HCT116 (cell line): ENCODE measurements at regions not wholly inside any gene's neighbourhood (a gene's known extent, or its start where the extent isn't known, plus 50 kb on each side); places are given as distances from the start of the nearest gene placed in this dataset.

ENCODE experiments used
- ATAC-seq: fragments of 200-7000 bp; cut with Tn5 transposase; 2 replicates; pipeline ENCODE4 v1.9.1; 2020; ENCODE audit warnings: mild to moderate bottlenecking, moderate library complexity
- BruUV-seq: library from RNA; stranded (reverse); fragments of 400-500 nt; replicated peaks from 2 replicates; lab custom pipeline; 2021; lab: Mats Ljungman, UMichigan
- CTCF ChIA-PET: fragments of 300-600 bp; sonication (Branson Sonifier 250); formaldehyde crosslinking; loops from one replicate; lab custom pipeline; 2021; ENCODE audit warnings: antibody characterized with exemption; lab: Charles Lee
- POLR2A ChIA-PET: fragments of 300-600, 350-600 bp; sonication (Branson Sonifier 250); formaldehyde crosslinking; loops from one replicate; lab custom pipeline; 2021; ENCODE audit warnings: antibody characterized with exemption; lab: Charles Lee
- RAD21 ChIA-PET, 2 experiments: fragments of 300-600 bp; sonication (Branson Sonifier 250); formaldehyde crosslinking; loops; one replicate each; lab custom pipeline; 2023; ENCODE audit warnings: low total read pairs in 2 of 2; ENCODE audit not compliant: uncharacterized antibody in 2 of 2, unreplicated experiment in 2 of 2, low non-redundant PET in 1 of 2; lab: Charles Lee
- DNase-seq: peaks from one replicate; pipeline ENCODE4 v3.0.0-alpha.2; 2010; ENCODE audit warnings: low read depth, low spot score
- H2AFZ ChIP-seq: fragments of 200-600 bp; shearing (Covaris generic), sonication (generic); 2 replicates; pipeline ENCODE4 v1.6.1; 2017; ENCODE audit warnings: low read depth, mixed run types, mixed read lengths, antibody characterized with exemption, low read length; ENCODE audit not compliant: poor library complexity, severe bottlenecking
- H3K27ac ChIP-seq: 2 replicates; pipeline ENCODE4 v1.5.1; 2012; ENCODE audit warnings: low read depth, low read length
- H3K27me3 ChIP-seq: fragments of 200-600 bp; sonication (generic); 2 replicates; pipeline ENCODE4 v1.6.1; 2016; ENCODE audit warnings: mixed run types, low read length, mixed read lengths; ENCODE audit not compliant: insufficient read depth
- H3K36me3 ChIP-seq, 2 experiments: fragments of 200-500 bp in 1 of 2; fragments of 200-600 bp in 1 of 2; sonication (Bioruptor generic) in 1 of 2; sonication (generic) in 1 of 2; 2 replicates each; pipeline versions ENCODE4 v1.5.1 to v1.6.1; 2014 to 2016; ENCODE audit warnings: low read length in 2 of 2, inconsistent platforms in 1 of 2, mixed read lengths in 1 of 2, mixed run types in 1 of 2; ENCODE audit not compliant: insufficient read depth in 2 of 2, control insufficient read depth in 1 of 2
- H3K4me1 ChIP-seq, 2 experiments: fragments of 200-600 bp in 1 of 2; sonication (generic) in 1 of 2; 2 replicates each; pipeline versions ENCODE4 v1.5.1 to v1.6.1; 2012 to 2017; ENCODE audit warnings: low read length in 2 of 2, inconsistent platforms in 1 of 2, mild to moderate bottlenecking in 1 of 2, mixed read lengths in 1 of 2, mixed run types in 1 of 2, moderate library complexity in 1 of 2; ENCODE audit not compliant: insufficient read depth in 2 of 2, control insufficient read depth in 1 of 2
- H3K4me2 ChIP-seq: fragments of 200-600 bp; sonication (generic); 2 replicates; pipeline ENCODE4 v1.6.1; 2017; ENCODE audit warnings: mixed run types, low read length, mixed read lengths
- H3K4me3 ChIP-seq, 2 experiments: fragments of 200-600 bp in 1 of 2; sonication (generic) in 1 of 2; replicated peaks in 1 of 2; 2 replicates each; pipeline ENCODE4 v1.5.1; 2011 to 2016; ENCODE audit warnings: low read length in 2 of 2, control low read depth in 1 of 2, low read depth in 1 of 2, mild to moderate bottlenecking in 1 of 2, mixed read lengths in 1 of 2, mixed run types in 1 of 2
- H3K79me2 ChIP-seq: fragments of 200-600 bp; sonication (generic); 2 replicates; pipeline ENCODE4 v1.6.1; 2017; ENCODE audit warnings: mild to moderate bottlenecking, mixed run types, low read length, moderate library complexity, mixed read lengths; ENCODE audit not compliant: insufficient read depth
- H3K9ac ChIP-seq: fragments of 200-600 bp; sonication (generic); 2 replicates; pipeline ENCODE4 v1.6.1; 2016; ENCODE audit warnings: low read length, mixed read lengths
- H3K9me2 ChIP-seq: fragments of 200-600 bp; sonication (generic), shearing (Covaris generic); 2 replicates; pipeline ENCODE4 v1.6.1; 2017; ENCODE audit warnings: mixed run types, mild to moderate bottlenecking, moderate library complexity; ENCODE audit not compliant: insufficient read depth
- H3K9me3 ChIP-seq, 2 experiments: fragments of 200-500 bp in 1 of 2; fragments of 200-600 bp in 1 of 2; sonication (Bioruptor generic) in 1 of 2; sonication (generic) in 1 of 2; 2 replicates each; pipeline ENCODE4 v1.6.1; 2014 to 2017; ENCODE audit warnings: low read length in 2 of 2, mixed read lengths in 2 of 2, inconsistent platforms in 1 of 2, low read depth in 1 of 2, mild to moderate bottlenecking in 1 of 2, mixed run types in 1 of 2, moderate library complexity in 1 of 2; ENCODE audit not compliant: control insufficient read depth in 1 of 2, insufficient read depth in 1 of 2
- H4K20me1 ChIP-seq: fragments of 200-600 bp; sonication (generic), shearing (Covaris generic); 2 replicates; pipeline ENCODE4 v1.6.1; 2017; ENCODE audit warnings: mixed run types, mild to moderate bottlenecking, moderate library complexity; ENCODE audit not compliant: insufficient read depth
- CBX3 ChIP-seq: IDR thresholded peaks from 2 replicates; pipeline ENCODE4 v1.6.1; 2012; ENCODE audit warnings: low read depth
- CEBPB ChIP-seq: IDR thresholded peaks from 2 replicates; pipeline ENCODE4 v1.6.1; 2012; ENCODE audit warnings: low read depth
- EGR1 ChIP-seq: IDR thresholded peaks from 2 replicates; pipeline ENCODE4 v1.6.1; 2012; ENCODE audit warnings: low read depth
- ELF1 ChIP-seq: IDR thresholded peaks from 2 replicates; pipeline ENCODE4 v1.6.1; 2012; ENCODE audit warnings: low read depth, borderline replicate concordance
- EZH2 ChIP-seq: fragments of 200-600 bp; sonication (generic); IDR thresholded peaks from 2 replicates; pipeline ENCODE4 v1.6.1; 2017; ENCODE audit warnings: antibody characterized with exemption, mixed run types
- EZH2phosphoT487 ChIP-seq: fragments of 200-600 bp; IDR thresholded peaks from 2 replicates; pipeline ENCODE4 v1.6.1; 2018; ENCODE audit warnings: antibody characterized with exemption, borderline replicate concordance
- FOSL1 ChIP-seq: IDR thresholded peaks from 2 replicates; pipeline ENCODE4 v1.6.1; 2012; ENCODE audit warnings: low read depth
- JUND ChIP-seq: IDR thresholded peaks from 2 replicates; pipeline ENCODE4 v1.6.1; 2012
- POLR2AphosphoS5 ChIP-seq: IDR thresholded peaks from 2 replicates; pipeline ENCODE4 v1.6.1; 2011; ENCODE audit warnings: mild to moderate bottlenecking, low read depth, low read length, moderate library complexity
- RAD21 ChIP-seq: IDR thresholded peaks from 2 replicates; pipeline ENCODE4 v1.6.1; 2012; ENCODE audit warnings: low read depth, mild to moderate bottlenecking
- SIN3A ChIP-seq: IDR thresholded peaks from 2 replicates; pipeline ENCODE4 v1.6.1; 2012; ENCODE audit warnings: low read depth
- SP1 ChIP-seq: IDR thresholded peaks from 2 replicates; pipeline ENCODE4 v1.6.1; 2012; ENCODE audit warnings: low read depth
- SRF ChIP-seq: IDR thresholded peaks from 2 replicates; pipeline ENCODE4 v1.6.1; 2012; ENCODE audit warnings: low read depth
- YY1 ChIP-seq: IDR thresholded peaks from 2 replicates; pipeline ENCODE4 v1.6.1; 2011; ENCODE audit warnings: low read length, low read depth, moderate library complexity, mild to moderate bottlenecking; ENCODE audit not compliant: insufficient replicate concordance; ENCODE audit errors: extremely low read depth
- ZFX ChIP-seq: fragments of 450-650 bp; IDR thresholded peaks from 2 replicates; pipeline ENCODE4 v1.6.1; 2017
- ZNF274 ChIP-seq: fragments of 200-500 bp; sonication (Bioruptor generic); IDR thresholded peaks from 2 replicates; pipeline ENCODE4 v1.6.1; 2014; ENCODE audit warnings: mild to moderate bottlenecking, low read depth, low read length, inconsistent platforms
- intact Hi-C: fragments of 100-400 bp; cut with micrococcal nuclease; formaldehyde crosslinking; loops from 2 replicates; pipeline ENCODE4 v1.10.0; 2022
- TF ChIP-seq, protein P1 (sequence below), 3 experiments: fragments of 200-600 bp in 1 of 3; sonication (generic) in 1 of 3; IDR thresholded peaks in 2 of 3; conservative IDR thresholded peaks in 1 of 3; 2 replicates each; pipeline ENCODE4 v1.5.1; 2012 to 2017; ENCODE audit warnings: low read depth in 2 of 3, low read length in 2 of 3, antibody characterized with exemption in 1 of 3, borderline replicate concordance in 1 of 3, control low read depth in 1 of 3, mild to moderate bottlenecking in 1 of 3, mixed read lengths in 1 of 3, mixed run types in 1 of 3, moderate library complexity in 1 of 3; ENCODE audit not compliant: insufficient read depth in 1 of 3
- TF ChIP-seq, protein P2 (sequence below): IDR thresholded peaks from 2 replicates; pipeline ENCODE4 v1.6.1; 2011; ENCODE audit warnings: mild to moderate bottlenecking, low read length, moderate library complexity; ENCODE audit not compliant: insufficient replicate concordance; ENCODE audit errors: extremely low read depth
- TF ChIP-seq, protein P3 (sequence below): IDR thresholded peaks from 2 replicates; pipeline ENCODE4 v1.6.1; 2012
- TF ChIP-seq, protein P4 (sequence below): IDR thresholded peaks from 2 replicates; pipeline ENCODE4 v1.6.1; 2012; ENCODE audit warnings: low read depth

DNA sequence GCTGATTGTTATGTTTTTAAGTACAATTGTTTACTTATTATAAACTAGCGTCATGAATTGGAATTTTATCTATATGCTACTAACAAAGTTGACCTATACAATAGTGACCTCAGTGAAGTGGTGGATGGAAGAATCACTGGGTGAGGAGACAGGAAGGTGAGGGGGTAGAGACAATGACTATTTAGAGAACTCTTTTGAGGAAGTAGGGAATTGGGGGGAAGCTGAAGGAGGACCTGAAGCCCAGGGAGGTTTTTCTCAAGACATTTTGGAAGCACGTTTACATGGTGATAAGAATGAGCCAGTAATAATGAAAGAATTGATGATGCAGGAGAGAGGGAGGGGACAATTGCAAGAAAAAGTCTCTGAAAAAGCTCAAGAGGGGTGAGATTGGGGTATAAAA lies 96.4 kb downstream of the RPS12 start:
- intact Hi-C loops = no loop called here
- Histone ChIP-seq H3K36me3 (no peaks in the 10 kb centered on the region), H3K27me3 (no peaks in the 10 kb centered on the region), H3K27ac (no peak overlapping the region), H3K79me2 (no peaks in the 10 kb centered on the region), H3K9ac (no peak overlapping the region), H3K4me3 (no peak overlapping the region), H2AFZ (no peak overlapping the region), H3K4me2 (no peak overlapping the region), H4K20me1 (no peaks in the 10 kb centered on the region), H3K9me3 (no peaks in the 10 kb centered on the region), H3K4me1 (peaks cover 0 to 15% of the 10 kb centered on the region in 2 experiments; a peak in 2 of 4 replicates), H3K9me2 (no peaks in the 10 kb centered on the region)
- no peak for TF ChIP-seq SRF
- TF ChIP-seq EZH2phosphoT487 = no peak
- no peak for TF ChIP-seq ELF1
- TF ChIP-seq ZFX = no peak
- no peak for TF ChIP-seq SIN3A
- TF ChIP-seq RAD21 = no peak
- TF ChIP-seq, protein P1, sequence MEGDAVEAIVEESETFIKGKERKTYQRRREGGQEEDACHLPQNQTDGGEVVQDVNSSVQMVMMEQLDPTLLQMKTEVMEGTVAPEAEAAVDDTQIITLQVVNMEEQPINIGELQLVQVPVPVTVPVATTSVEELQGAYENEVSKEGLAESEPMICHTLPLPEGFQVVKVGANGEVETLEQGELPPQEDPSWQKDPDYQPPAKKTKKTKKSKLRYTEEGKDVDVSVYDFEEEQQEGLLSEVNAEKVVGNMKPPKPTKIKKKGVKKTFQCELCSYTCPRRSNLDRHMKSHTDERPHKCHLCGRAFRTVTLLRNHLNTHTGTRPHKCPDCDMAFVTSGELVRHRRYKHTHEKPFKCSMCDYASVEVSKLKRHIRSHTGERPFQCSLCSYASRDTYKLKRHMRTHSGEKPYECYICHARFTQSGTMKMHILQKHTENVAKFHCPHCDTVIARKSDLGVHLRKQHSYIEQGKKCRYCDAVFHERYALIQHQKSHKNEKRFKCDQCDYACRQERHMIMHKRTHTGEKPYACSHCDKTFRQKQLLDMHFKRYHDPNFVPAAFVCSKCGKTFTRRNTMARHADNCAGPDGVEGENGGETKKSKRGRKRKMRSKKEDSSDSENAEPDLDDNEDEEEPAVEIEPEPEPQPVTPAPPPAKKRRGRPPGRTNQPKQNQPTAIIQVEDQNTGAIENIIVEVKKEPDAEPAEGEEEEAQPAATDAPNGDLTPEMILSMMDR (IDR thresholded peaks at IDR 0.05 in 2 of 3, conservative IDR thresholded peaks at IDR 0.05 in 1 of 3; ENCODE audit: borderline replicate concordance in 1 of 3, insufficient read depth in 1 of 3, low read depth in 2 of 3, low read length in 2 of 3) = no peak
- no peak for TF ChIP-seq POLR2AphosphoS5
- TF ChIP-seq CBX3 = no peak
- TF ChIP-seq, protein P2, sequence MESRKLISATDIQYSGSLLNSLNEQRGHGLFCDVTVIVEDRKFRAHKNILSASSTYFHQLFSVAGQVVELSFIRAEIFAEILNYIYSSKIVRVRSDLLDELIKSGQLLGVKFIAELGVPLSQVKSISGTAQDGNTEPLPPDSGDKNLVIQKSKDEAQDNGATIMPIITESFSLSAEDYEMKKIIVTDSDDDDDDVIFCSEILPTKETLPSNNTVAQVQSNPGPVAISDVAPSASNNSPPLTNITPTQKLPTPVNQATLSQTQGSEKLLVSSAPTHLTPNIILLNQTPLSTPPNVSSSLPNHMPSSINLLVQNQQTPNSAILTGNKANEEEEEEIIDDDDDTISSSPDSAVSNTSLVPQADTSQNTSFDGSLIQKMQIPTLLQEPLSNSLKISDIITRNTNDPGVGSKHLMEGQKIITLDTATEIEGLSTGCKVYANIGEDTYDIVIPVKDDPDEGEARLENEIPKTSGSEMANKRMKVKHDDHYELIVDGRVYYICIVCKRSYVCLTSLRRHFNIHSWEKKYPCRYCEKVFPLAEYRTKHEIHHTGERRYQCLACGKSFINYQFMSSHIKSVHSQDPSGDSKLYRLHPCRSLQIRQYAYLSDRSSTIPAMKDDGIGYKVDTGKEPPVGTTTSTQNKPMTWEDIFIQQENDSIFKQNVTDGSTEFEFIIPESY = no peak
- TF ChIP-seq JUND = no peak
- TF ChIP-seq, protein P3, sequence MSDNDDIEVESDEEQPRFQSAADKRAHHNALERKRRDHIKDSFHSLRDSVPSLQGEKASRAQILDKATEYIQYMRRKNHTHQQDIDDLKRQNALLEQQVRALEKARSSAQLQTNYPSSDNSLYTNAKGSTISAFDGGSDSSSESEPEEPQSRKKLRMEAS = no peak
- TF ChIP-seq SP1 = no peak
- TF ChIP-seq EZH2 = no peak
- no peak for TF ChIP-seq CEBPB
- no peak for TF ChIP-seq YY1
- no peak for TF ChIP-seq EGR1
- TF ChIP-seq FOSL1 = no peak
- TF ChIP-seq, protein P4, sequence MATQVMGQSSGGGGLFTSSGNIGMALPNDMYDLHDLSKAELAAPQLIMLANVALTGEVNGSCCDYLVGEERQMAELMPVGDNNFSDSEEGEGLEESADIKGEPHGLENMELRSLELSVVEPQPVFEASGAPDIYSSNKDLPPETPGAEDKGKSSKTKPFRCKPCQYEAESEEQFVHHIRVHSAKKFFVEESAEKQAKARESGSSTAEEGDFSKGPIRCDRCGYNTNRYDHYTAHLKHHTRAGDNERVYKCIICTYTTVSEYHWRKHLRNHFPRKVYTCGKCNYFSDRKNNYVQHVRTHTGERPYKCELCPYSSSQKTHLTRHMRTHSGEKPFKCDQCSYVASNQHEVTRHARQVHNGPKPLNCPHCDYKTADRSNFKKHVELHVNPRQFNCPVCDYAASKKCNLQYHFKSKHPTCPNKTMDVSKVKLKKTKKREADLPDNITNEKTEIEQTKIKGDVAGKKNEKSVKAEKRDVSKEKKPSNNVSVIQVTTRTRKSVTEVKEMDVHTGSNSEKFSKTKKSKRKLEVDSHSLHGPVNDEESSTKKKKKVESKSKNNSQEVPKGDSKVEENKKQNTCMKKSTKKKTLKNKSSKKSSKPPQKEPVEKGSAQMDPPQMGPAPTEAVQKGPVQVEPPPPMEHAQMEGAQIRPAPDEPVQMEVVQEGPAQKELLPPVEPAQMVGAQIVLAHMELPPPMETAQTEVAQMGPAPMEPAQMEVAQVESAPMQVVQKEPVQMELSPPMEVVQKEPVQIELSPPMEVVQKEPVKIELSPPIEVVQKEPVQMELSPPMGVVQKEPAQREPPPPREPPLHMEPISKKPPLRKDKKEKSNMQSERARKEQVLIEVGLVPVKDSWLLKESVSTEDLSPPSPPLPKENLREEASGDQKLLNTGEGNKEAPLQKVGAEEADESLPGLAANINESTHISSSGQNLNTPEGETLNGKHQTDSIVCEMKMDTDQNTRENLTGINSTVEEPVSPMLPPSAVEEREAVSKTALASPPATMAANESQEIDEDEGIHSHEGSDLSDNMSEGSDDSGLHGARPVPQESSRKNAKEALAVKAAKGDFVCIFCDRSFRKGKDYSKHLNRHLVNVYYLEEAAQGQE = no peak
- TF ChIP-seq ZNF274 = no peak
- ChIA-PET CTCF (no interaction called here), POLR2A (no interaction called here), RAD21 (interaction anchor here in 1 of 2 experiments (0.6 kb wide), 1 partner anchor 1230 kb away, joined by 9 read pairs; no protein-coding TSS in a partner anchor)
- DNase-seq (no peak), ATAC-seq (no peak)
- BruUV-seq = no TSS peak
